Vagina (tissue), 2 donors: ENCODE measurements at regions not wholly inside any gene's neighbourhood (a gene's known extent, or its start where the extent isn't known, plus 50 kb on each side); places are given as distances from the start of the nearest gene placed in this dataset.

Experiments used
- CTCF ChIP-seq, 3 experiments: fragments of 450-650 bp in 2 of 3; fragments of 200-600 bp in 1 of 3; sonication (generic) in 1 of 3; IDR thresholded peaks; one replicate each; pipeline ENCODE4 v1.5.1; 2017 to 2019; ENCODE audit warnings: antibody characterized with exemption in 3 of 3, mild to moderate bottlenecking in 2 of 3, moderate library complexity in 2 of 3
- POLR2A ChIP-seq, 2 donors: fragments of 450-650 bp; IDR thresholded peaks; one replicate each; pipeline ENCODE4 v1.6.1; 2017; ENCODE audit warnings: antibody characterized with exemption in 2 of 2, mild to moderate bottlenecking in 2 of 2, moderate library complexity in 2 of 2
- POLR2AphosphoS5 ChIP-seq, 2 donors: sonication (generic); formaldehyde crosslinking; IDR thresholded peaks; one replicate each; pipeline ENCODE4 v1.9.0; 2017; ENCODE audit warnings: antibody characterized with exemption in 2 of 2, mild to moderate bottlenecking in 2 of 2, low read depth in 1 of 2; ENCODE audit not compliant: insufficient read depth in 1 of 2

- TF ChIP-seq CTCF (IDR thresholded peaks at IDR 0.05) (no peak), POLR2A (IDR thresholded peaks at IDR 0.05) (no peak), POLR2AphosphoS5 (IDR thresholded peaks at IDR 0.05; ENCODE audit: insufficient read depth in 1 of 2, low read depth in 1 of 2) (no peak)
Measured at GRCh38 chr4:34732176-34732950, 1512.0 kb downstream of the ARAP2 start.
